Keratinocyte (primary cell): ENCODE measurements at regions not wholly inside any gene's neighbourhood (a gene's known extent, or its start where the extent isn't known, plus 50 kb on each side); places are given as distances from the start of the nearest gene placed in this dataset.

Experiments used
- DNase-seq: peaks from one replicate; pipeline ENCODE4 v3.0.0-alpha.2; 2011; ENCODE audit warnings: low read depth, missing footprints, low spot score
- FAIRE-seq: peaks from 2 replicates; lab custom pipeline; 2011; peaks lifted over from hg19 to GRCh38; lab: Jason Lieb, UNC
- H2AFZ ChIP-seq: 2 replicates; pipeline ENCODE4 v1.6.0; 2012; ENCODE audit warnings: low read length, control low read depth, inconsistent platforms; ENCODE audit not compliant: control insufficient read depth
- H3K27ac ChIP-seq: 2 replicates; pipeline ENCODE4 v1.5.1; 2011; ENCODE audit warnings: low read length; ENCODE audit not compliant: control insufficient read depth, insufficient read depth
- H3K27me3 ChIP-seq: 3 replicates; pipeline ENCODE4 v1.6.0; 2011; ENCODE audit warnings: low read length; ENCODE audit not compliant: control insufficient read depth, insufficient read depth; ENCODE audit errors: extremely low read depth
- H3K36me3 ChIP-seq, 2 experiments: 2 replicates in 1 of 2; 3 replicates in 1 of 2; pipeline ENCODE4 v1.5.1; 2011; ENCODE audit warnings: low read length in 2 of 2, mild to moderate bottlenecking in 1 of 2; ENCODE audit not compliant: control insufficient read depth in 2 of 2, insufficient read depth in 2 of 2; ENCODE audit errors: extremely low read depth in 1 of 2
- H3K4me1 ChIP-seq: 3 replicates; pipeline ENCODE4 v1.5.1; 2011; ENCODE audit warnings: low read length; ENCODE audit not compliant: control insufficient read depth, insufficient read depth; ENCODE audit errors: extremely low read depth
- H3K4me2 ChIP-seq: 3 replicates; pipeline ENCODE4 v1.6.0; 2011; ENCODE audit warnings: low read depth, low read length; ENCODE audit not compliant: control insufficient read depth, insufficient read depth; ENCODE audit errors: extremely low read depth
- H3K4me3 ChIP-seq, 3 experiments: fragments of 200-600 bp in 1 of 3; sonication (generic) in 1 of 3; 2 replicates in 2 of 3; 3 replicates in 1 of 3; pipeline ENCODE4 v1.5.1; 2011 to 2016; ENCODE audit warnings: low read length in 3 of 3, mild to moderate bottlenecking in 3 of 3, control low read depth in 2 of 3, inconsistent platforms in 1 of 3, low read depth in 1 of 3, mixed read lengths in 1 of 3, mixed run types in 1 of 3, moderate library complexity in 1 of 3; ENCODE audit not compliant: control insufficient read depth in 2 of 3, insufficient read depth in 2 of 3; ENCODE audit errors: extremely low read depth in 1 of 3
- H3K79me2 ChIP-seq: 2 replicates; pipeline ENCODE4 v1.6.0; 2012; ENCODE audit warnings: low read length; ENCODE audit not compliant: control insufficient read depth, insufficient read depth
- H3K9ac ChIP-seq: 3 replicates; pipeline ENCODE4 v1.6.0; 2011; ENCODE audit warnings: low read length; ENCODE audit not compliant: control insufficient read depth, insufficient read depth; ENCODE audit errors: extremely low read depth
- H3K9me1 ChIP-seq: 3 replicates; pipeline ENCODE4 v1.6.0; 2011; ENCODE audit warnings: low read length; ENCODE audit not compliant: control insufficient read depth, insufficient read depth; ENCODE audit errors: extremely low read depth
- H3K9me3 ChIP-seq: 2 replicates; pipeline ENCODE4 v1.5.1; 2012; ENCODE audit warnings: low read depth, low read length; ENCODE audit not compliant: control insufficient read depth
- H4K20me1 ChIP-seq: 3 replicates; pipeline ENCODE4 v1.6.0; 2011; ENCODE audit warnings: low read length; ENCODE audit not compliant: control insufficient read depth, insufficient read depth; ENCODE audit errors: extremely low read depth
- CTCF ChIP-seq, 3 experiments: IDR thresholded peaks in 1 of 3; conservative IDR thresholded peaks in 1 of 3; optimal IDR thresholded peaks in 1 of 3; 2 replicates in 2 of 3; 3 replicates in 1 of 3; pipeline versions ENCODE3 to v1.5.1; 2011; ENCODE audit warnings: low read length in 3 of 3, mild to moderate bottlenecking in 3 of 3, moderate library complexity in 2 of 3, control low read depth in 1 of 3, inconsistent platforms in 1 of 3; ENCODE audit not compliant: insufficient read depth in 2 of 3; ENCODE audit errors: extremely low read depth in 1 of 3
- EZH2 ChIP-seq: IDR thresholded peaks from one replicate; pipeline ENCODE4 v1.6.1; 2012; ENCODE audit warnings: inconsistent platforms, mild to moderate bottlenecking, low read length, moderate library complexity
- dilution Hi-C: fragments of 300-500 bp; cut with MboI; formaldehyde crosslinking; loops from one replicate; pipeline ENCODE4 v1.7.0; 2020; ENCODE audit warnings: low sequenced_read_pairs; ENCODE audit not compliant: extremely low pct_ligation_motif_present

GRCh38 chr2:118505436-118505835 lies 342.0 kb downstream of the EN1 start:
- H3K27me3 ChIP-seq, result peaks cover 7% of the 10 kb centered on the region
- no peak for FAIRE-seq

GRCh38 chr2:118502106-118502505 lies 345.3 kb downstream of the EN1 start:
- Histone ChIP-seq H3K36me3 (no peaks in the 10 kb centered on the region), H2AFZ (no peak overlapping the region), H3K4me1 (no peaks in the 10 kb centered on the region), H3K79me2 (no peaks in the 10 kb centered on the region), H3K27me3 (no peaks in the 10 kb centered on the region), H4K20me1 (no peaks in the 10 kb centered on the region), H3K27ac (no peak overlapping the region), H3K4me3 (no peak overlapping the region), H3K9me1 (no peaks in the 10 kb centered on the region), H3K4me2 (no peak overlapping the region), H3K9me3 (no peaks in the 10 kb centered on the region), H3K9ac (no peak overlapping the region)
- DNase-seq (no peak), FAIRE-seq (no peak)
- TF ChIP-seq EZH2, result no peak
- TF ChIP-seq CTCF (optimal IDR thresholded peaks at IDR 0.05 in 1 of 3, IDR thresholded peaks at IDR 0.05 in 1 of 3, conservative IDR thresholded peaks at IDR 0.05 in 1 of 3; ENCODE audit: extremely low read depth in 1 of 3, insufficient read depth in 2 of 3, low read length in 3 of 3), result no peak
- dilution Hi-C loops, result no loop called here

More at GRCh38 chr2:118505436-118505835, 342.0 kb downstream of the EN1 start:
- Histone ChIP-seq H3K9ac (no peak overlapping the region), H3K4me3 (no peak overlapping the region), H2AFZ (no peak overlapping the region), H3K36me3 (no peaks in the 10 kb centered on the region), H3K9me1 (no peaks in the 10 kb centered on the region), H3K27ac (no peak overlapping the region), H4K20me1 (no peaks in the 10 kb centered on the region), H3K79me2 (no peaks in the 10 kb centered on the region), H3K9me3 (no peaks in the 10 kb centered on the region), H3K4me1 (no peaks in the 10 kb centered on the region), H3K4me2 (no peak overlapping the region)
- DNase-seq, result no peak
- TF ChIP-seq CTCF (optimal IDR thresholded peaks at IDR 0.05 in 1 of 3, IDR thresholded peaks at IDR 0.05 in 1 of 3, conservative IDR thresholded peaks at IDR 0.05 in 1 of 3; ENCODE audit: extremely low read depth in 1 of 3, insufficient read depth in 2 of 3, low read length in 3 of 3) (no peak), EZH2 (no peak)
- dilution Hi-C loops, result no loop called here
